H1 (cell line): ENCODE measurements at regions not wholly inside any gene's neighbourhood (a gene's known extent, or its start where the extent isn't known, plus 50 kb on each side); places are given as distances from the start of the nearest gene placed in this dataset.

ENCODE experiments used
- GABPA ChIP-seq: IDR thresholded peaks from 2 replicates; pipeline ENCODE4 v1.6.1; 2011; ENCODE audit warnings: mild to moderate bottlenecking, low read length, moderate library complexity, borderline replicate concordance; ENCODE audit not compliant: insufficient read depth
- HDAC2 ChIP-seq, 2 experiments: fragments of 300-600 bp in 1 of 2; sonication (generic) in 1 of 2; IDR thresholded peaks; 2 replicates each; pipeline ENCODE4 v1.6.1; 2011 to 2012; ENCODE audit warnings: low read depth in 2 of 2, low read length in 2 of 2, mild to moderate bottlenecking in 2 of 2, moderate library complexity in 2 of 2, borderline replicate concordance in 1 of 2, inconsistent platforms in 1 of 2
- SP1 ChIP-seq: IDR thresholded peaks from 2 replicates; pipeline ENCODE4 v1.6.1; 2011; ENCODE audit warnings: low read depth, low read length
- SP4 ChIP-seq: IDR thresholded peaks from 2 replicates; pipeline ENCODE4 v1.6.1; 2012; ENCODE audit warnings: low read length, inconsistent platforms
- TAF7 ChIP-seq: optimal IDR thresholded peaks from 2 replicates; pipeline ENCODE3; 2011; ENCODE audit warnings: low read depth, mild to moderate bottlenecking, inconsistent platforms, low read length, moderate library complexity, borderline replicate concordance

GRCh38 chr5:179454356-179454755 lies 96.0 kb upstream of the RUFY1 start (continued):
- no peak for TF ChIP-seq HDAC2 (IDR thresholded peaks at IDR 0.05; ENCODE audit: borderline replicate concordance in 1 of 2, low read depth in 2 of 2, low read length in 2 of 2)
- TF ChIP-seq TAF7: no peak
- no peak for TF ChIP-seq GABPA
- no peak for TF ChIP-seq SP1
- TF ChIP-seq SP4: no peak
